ENCODE measurements at regions not wholly inside any gene's neighbourhood (a gene's known extent, or its start where the extent isn't known, plus 50 kb on each side); places are given as distances from the start of the nearest gene placed in this dataset.

DNA sequence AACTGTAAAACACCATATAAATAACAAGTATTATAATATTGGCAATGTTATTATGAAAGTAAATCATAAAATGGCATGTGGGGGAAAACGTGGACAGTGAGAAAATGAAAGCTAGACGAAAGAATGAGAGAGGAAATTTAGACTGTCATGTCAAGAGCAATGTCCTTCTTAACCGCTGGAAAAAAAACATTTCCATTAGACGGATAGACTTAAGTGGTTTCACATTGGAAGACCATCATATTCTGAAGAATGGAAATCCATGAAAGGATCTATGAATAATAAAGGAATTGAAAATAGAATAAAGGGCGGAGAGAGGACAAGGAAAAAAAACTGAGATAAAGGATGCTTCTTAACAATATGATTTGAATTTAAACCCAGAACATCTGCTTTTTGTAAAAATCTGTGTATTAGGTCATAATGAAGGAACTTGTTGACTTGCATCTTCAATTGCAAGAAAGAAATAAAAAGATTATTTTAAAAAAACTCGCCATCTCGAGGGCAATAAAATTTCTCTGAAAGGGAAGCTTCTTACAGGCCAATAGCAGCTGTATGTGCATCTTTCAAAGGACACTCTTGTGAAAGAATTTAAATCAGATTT is 90.6 kb downstream of the SPRY2 start:
- no peak for ATAC-seq (ENCODE audit: low FRiP score)
- DNase-seq (ENCODE audit: low spot score): no peak
- TF ChIP-seq, protein P1, sequence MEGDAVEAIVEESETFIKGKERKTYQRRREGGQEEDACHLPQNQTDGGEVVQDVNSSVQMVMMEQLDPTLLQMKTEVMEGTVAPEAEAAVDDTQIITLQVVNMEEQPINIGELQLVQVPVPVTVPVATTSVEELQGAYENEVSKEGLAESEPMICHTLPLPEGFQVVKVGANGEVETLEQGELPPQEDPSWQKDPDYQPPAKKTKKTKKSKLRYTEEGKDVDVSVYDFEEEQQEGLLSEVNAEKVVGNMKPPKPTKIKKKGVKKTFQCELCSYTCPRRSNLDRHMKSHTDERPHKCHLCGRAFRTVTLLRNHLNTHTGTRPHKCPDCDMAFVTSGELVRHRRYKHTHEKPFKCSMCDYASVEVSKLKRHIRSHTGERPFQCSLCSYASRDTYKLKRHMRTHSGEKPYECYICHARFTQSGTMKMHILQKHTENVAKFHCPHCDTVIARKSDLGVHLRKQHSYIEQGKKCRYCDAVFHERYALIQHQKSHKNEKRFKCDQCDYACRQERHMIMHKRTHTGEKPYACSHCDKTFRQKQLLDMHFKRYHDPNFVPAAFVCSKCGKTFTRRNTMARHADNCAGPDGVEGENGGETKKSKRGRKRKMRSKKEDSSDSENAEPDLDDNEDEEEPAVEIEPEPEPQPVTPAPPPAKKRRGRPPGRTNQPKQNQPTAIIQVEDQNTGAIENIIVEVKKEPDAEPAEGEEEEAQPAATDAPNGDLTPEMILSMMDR (IDR thresholded peaks at IDR 0.05): no peak

DNA sequence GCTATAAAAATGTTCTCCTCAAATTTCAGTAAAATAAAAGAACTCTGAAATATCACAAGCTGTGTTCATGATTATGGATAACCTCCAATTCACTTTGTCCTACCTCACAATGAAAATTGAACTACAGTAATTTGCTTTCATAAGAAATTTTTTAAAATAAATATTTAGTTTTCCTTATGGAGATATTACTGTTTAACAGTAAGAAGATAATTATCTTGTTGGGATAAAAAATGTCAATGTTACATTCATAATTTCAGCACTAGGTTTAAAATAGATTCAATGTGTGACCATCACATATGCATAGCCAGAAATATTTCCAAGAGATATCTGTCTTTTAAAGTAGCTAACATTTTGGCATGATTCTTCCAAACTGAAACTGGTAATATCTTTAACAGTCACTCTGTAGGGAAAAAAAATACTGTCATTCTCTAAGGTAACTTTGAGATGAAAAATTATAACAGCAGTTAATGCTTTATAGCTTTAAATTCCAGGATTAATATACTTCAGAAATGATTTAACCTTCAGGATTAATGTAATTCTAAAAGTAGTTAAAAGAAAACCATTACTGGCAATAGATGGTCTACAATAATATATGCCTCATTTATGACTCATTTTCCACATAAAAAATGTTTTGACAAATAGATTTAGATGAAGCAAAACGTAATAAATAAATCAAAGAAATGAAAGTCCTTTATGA is 91.3 kb downstream of the SPRY2 start:
- ATAC-seq (ENCODE audit: low FRiP score) (no peak), DNase-seq (ENCODE audit: low spot score) (no peak)
- TF ChIP-seq, protein P1 (IDR thresholded peaks at IDR 0.05): no peak

DNA sequence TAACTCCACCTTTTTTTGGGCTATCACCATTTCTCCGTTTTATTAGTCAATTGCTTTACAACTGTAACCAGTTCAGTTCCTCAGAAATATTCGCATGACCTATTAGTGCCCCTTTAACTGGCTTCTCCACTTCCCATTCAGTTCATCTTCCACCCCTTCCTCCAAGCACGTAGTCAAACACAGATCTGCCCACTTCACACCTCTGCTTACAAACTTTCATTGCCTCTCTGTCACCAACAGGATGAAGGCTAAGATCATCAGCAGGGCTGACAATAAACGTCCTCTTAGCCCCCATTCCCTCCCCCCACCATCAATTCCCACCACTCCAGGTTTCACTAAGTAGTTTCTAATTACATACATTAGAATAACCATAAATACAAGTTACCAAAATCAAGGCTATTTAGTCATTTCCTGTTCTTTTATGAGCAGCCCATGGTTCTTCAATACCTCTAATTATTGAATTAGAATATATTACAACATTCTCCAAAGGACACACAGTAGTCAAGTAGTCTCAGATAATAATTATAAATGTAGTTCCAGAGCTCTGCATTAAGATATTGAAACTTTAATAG is 95.7 kb downstream of the SPRY2 start:
- no peak for ATAC-seq (ENCODE audit: low FRiP score)
- TF ChIP-seq, protein P1 (IDR thresholded peaks at IDR 0.05): no peak
- DNase-seq (ENCODE audit: low spot score): no peak

DNA sequence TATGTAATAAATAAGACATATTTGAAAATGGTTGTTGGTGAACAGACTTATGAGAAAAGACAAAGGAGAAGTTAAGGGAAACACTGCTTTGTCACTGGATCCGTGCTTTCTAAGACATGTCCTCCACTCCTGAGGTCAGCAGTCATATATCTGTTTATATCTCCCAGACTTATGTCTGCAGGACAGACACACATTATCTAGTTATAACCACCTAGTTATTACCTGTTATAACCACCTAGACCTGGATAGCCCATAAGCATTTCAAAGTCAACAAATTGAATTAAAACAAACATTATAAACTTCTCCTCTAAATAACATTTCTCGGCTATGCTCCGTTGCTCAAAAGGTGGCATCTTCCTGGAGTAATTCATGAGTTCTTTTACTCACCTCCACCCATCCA is 96.4 kb downstream of the SPRY2 start:
- no peak for ATAC-seq (ENCODE audit: low FRiP score)
- TF ChIP-seq, protein P1 (IDR thresholded peaks at IDR 0.05): no peak
- DNase-seq (ENCODE audit: low spot score): no peak

DNA sequence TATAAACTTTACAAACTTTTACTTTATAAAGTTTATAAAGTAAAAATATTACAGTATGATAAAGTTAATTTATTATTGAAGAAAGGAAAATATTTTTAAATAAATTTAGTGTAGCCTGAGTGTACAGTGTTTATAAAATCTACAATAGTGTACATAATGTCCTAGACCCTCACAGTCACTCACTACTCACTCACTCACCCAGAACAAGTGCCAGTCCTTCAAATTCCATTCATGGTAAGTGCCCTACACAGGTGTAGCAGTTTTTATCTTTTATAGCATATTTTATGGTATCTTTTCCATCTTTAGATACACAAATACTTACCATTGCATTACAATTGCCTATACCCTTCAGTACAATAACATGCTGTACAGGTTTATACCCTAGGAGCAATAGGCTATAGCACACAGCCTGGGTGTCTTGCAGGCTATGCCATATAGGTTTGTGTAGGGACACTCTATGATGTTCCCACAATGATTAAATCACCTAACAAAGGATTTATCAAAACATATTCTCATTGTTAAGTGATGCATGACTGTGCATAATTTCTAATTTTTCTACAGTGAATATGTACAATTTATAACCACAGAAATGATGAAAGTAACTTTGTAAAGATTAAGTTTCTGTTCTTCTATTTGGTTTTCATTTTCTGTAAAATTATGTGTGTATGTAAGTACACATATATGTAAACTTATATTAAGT is 98.0 kb downstream of the SPRY2 start:
- ATAC-seq (ENCODE audit: low FRiP score) (no peak), DNase-seq (ENCODE audit: low spot score) (no peak)
- TF ChIP-seq, protein P1 (IDR thresholded peaks at IDR 0.05): no peak

DNA sequence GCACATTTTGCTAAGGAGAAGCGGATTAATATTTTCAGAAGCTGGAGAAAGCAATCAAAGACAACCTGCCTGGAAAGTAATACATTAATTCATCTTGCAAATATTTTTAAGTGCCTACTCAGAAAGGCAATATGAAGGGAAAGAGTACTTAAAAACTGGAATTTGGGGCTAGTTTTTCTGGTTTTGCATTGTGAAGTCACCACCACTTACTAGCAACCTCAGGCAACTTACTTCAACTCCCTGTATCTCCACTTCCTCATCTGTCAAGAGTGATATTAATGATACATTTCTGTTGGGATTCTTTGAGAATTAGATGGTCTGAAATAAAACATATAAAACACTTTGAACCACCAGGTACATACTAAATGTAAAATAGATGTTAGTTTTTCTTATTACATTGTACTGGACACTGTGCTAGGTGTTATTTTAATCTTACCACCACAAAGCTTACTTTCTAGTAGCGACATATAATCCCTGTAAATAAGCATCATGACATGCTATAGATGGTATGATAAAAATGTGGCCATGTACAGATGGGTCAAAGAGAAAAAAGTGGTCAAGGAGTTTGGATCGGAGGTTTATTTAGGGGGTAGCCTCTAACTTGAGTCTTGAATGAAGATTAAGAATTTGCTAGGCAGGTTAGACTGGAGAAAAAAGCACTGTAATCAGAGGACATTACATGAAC is 101.2 kb downstream of the SPRY2 start:
- no peak for ATAC-seq (ENCODE audit: low FRiP score)
- DNase-seq (ENCODE audit: low spot score): no peak
- TF ChIP-seq, protein P1 (IDR thresholded peaks at IDR 0.05): no peak

Measured in omental fat pad (tissue), 3 donors.